Pancreas (tissue), 10 donors: ENCODE measurements at regions not wholly inside any gene's neighbourhood (a gene's known extent, or its start where the extent isn't known, plus 50 kb on each side); places are given as distances from the start of the nearest gene placed in this dataset.

Experiments used
- ATAC-seq, 4 donors: fragments of 200-7000 bp; cut with Tn5 transposase; one replicate each; pipeline versions ENCODE4 v1.8.0 to v1.9.1; 2020; ENCODE audit warnings: mild to moderate bottlenecking in 4 of 4, moderate library complexity in 4 of 4
- DNase-seq, 6 donors: peaks; one replicate each; pipeline ENCODE4 v3.0.0-alpha.2; 2020
- FAIRE-seq: peaks from 2 replicates; lab custom pipeline; 2012; peaks lifted over from hg19 to GRCh38; lab: Jason Lieb, UNC
- H3K27ac ChIP-seq, 4 donors: fragments of 200-600 bp; sonication (generic); 1 replicate in 3 of 4; 2 replicates in 1 of 4; pipeline versions ENCODE4 v1.5.0 to v1.8.0; 2020
- H3K27me3 ChIP-seq, 4 donors: fragments of 200-600 bp; one replicate each; pipeline ENCODE4 v1.8.0; 2021
- H3K36me3 ChIP-seq, 3 donors: fragments of 200-600 bp; sonication (generic) in 1 of 3; one replicate each; pipeline versions ENCODE4 v1.5.0 to v1.8.0; 2020 to 2021
- H3K4me1 ChIP-seq, 3 donors: fragments of 200-600 bp; one replicate each; pipeline ENCODE4 v1.8.0; 2021
- H3K4me3 ChIP-seq, 4 donors: fragments of 200-600 bp; sonication (generic) in 2 of 4; one replicate each; pipeline versions ENCODE4 v1.5.0 to v1.8.0; 2020 to 2021
- H3K9me3 ChIP-seq, 4 donors: fragments of 200-600 bp; one replicate each; pipeline ENCODE4 v1.8.0; 2021
- CTCF ChIP-seq, 4 donors: fragments of 200-600 bp; sonication (generic) in 3 of 4; IDR thresholded peaks; one replicate each; pipeline versions ENCODE4 v1.5.0 to v1.8.0; 2021; ENCODE audit warnings: antibody characterized with exemption in 4 of 4
- WGBS, 2 donors: extraction: QIAGEN DNeasy Blood & Tissue Kit; methylation state at CpG; one replicate each; pipeline ENCODE4 v1.1.7; 2013; 5-methylcytosine and 5-hydroxymethylcytosine counted together
- intact Hi-C, 3 donors: fragments of 100-400 bp; cut with DNase I; formaldehyde crosslinking; loops; one replicate each; pipeline versions ENCODE4 v1.11.1 to v1.14.2; 2022
- donor health status: healthy with polysubstance abuse.
- donor health status: DM: no; HTN: no; CAD: no; lungs with moderate emphysema.
- donor health status: DM: no; HTN: no; CAD: no.
- donor health status: control.
- donor health status: control.
- donor health status: Bipolar disorder and iron deficiency.
- donor health status: DM: yes; HTN: yes; CAD: no.
- donor health status: DM: no; HTN: no; CAD: no.
- donor health status: DM: no; HTN: no; CAD: no.
- donor health status: DM: yes; HTN: yes; CAD: no.

- H3K27ac ChIP-seq: no peak overlapping the region
- no peaks in the 10 kb centered on the region for H3K4me1 ChIP-seq
- TF ChIP-seq CTCF (IDR thresholded peaks at IDR 0.05): no peak
- no peaks in the 10 kb centered on the region for H3K9me3 ChIP-seq
- H3K36me3 ChIP-seq: no peaks in the 10 kb centered on the region
- WGBS, 2 donors: 76 to 86% methylated on average over 5 of the region's 5 CpGs
- no peak overlapping the region for H3K4me3 ChIP-seq
- DNase-seq (no peak), ATAC-seq (no peak), FAIRE-seq (no peak)
- intact Hi-C loops: no loop called here
- no peaks in the 10 kb centered on the region for H3K27me3 ChIP-seq
Observed at GRCh38 chr14:38425324-38425976, 169.6 kb upstream of the CLEC14A start.

- no peaks in the 10 kb centered on the region for H3K36me3 ChIP-seq
- H3K27me3 ChIP-seq: no peaks in the 10 kb centered on the region
- H3K4me1 ChIP-seq: no peaks in the 10 kb centered on the region
- intact Hi-C loops: no loop called here
- DNase-seq: no peak
- H3K27ac ChIP-seq: no peak overlapping the region
- FAIRE-seq: no peak
- TF ChIP-seq CTCF (IDR thresholded peaks at IDR 0.05): no peak
- H3K9me3 ChIP-seq: no peaks in the 10 kb centered on the region
- H3K4me3 ChIP-seq: no peak overlapping the region
- ATAC-seq: no peak
Observed at GRCh38 chr14:38420048-38420447, 164.2 kb upstream of the CLEC14A start.

- 19 to 21% methylated on average over 5 of the region's 5 CpGs for WGBS, 2 donors
- Histone ChIP-seq H3K27me3 (no peaks in the 10 kb centered on the region), H3K4me3 (no peak overlapping the region), H3K36me3 (no peaks in the 10 kb centered on the region), H3K4me1 (no peaks in the 10 kb centered on the region), H3K27ac (no peak overlapping the region), H3K9me3 (no peaks in the 10 kb centered on the region)
- intact Hi-C loops: no loop called here
- FAIRE-seq: no peak
- TF ChIP-seq CTCF (IDR thresholded peaks at IDR 0.05): no peak
- DNase-seq: no peak
- ATAC-seq: peak in 1 of 4 donors; percentile 32
Observed at GRCh38 chr14:38419579-38419978, 163.7 kb upstream of the CLEC14A start.

- Histone ChIP-seq H3K9me3 (no peaks in the 10 kb centered on the region), H3K36me3 (no peaks in the 10 kb centered on the region), H3K27ac (no peak overlapping the region), H3K27me3 (no peaks in the 10 kb centered on the region), H3K4me1 (no peaks in the 10 kb centered on the region), H3K4me3 (no peak overlapping the region)
- FAIRE-seq: no peak
- WGBS, 2 donors: 82 to 92% methylated on average over 8 of the region's 8 CpGs
- no peak for DNase-seq
- no peak for TF ChIP-seq CTCF (IDR thresholded peaks at IDR 0.05)
- intact Hi-C loops: no loop called here
- no peak for ATAC-seq
Observed at GRCh38 chr14:38412654-38413053, 156.8 kb upstream of the CLEC14A start.

GRCh38 chr14:38410442-38410841, 154.5 kb upstream of the CLEC14A start:
- Histone ChIP-seq H3K27me3 (no peaks in the 10 kb centered on the region), H3K9me3 (no peaks in the 10 kb centered on the region), H3K27ac (no peak overlapping the region), H3K4me1 (no peaks in the 10 kb centered on the region), H3K4me3 (no peak overlapping the region), H3K36me3 (no peaks in the 10 kb centered on the region)
- TF ChIP-seq CTCF (IDR thresholded peaks at IDR 0.05): no peak
- 75 to 92% methylated on average over 1 of the region's 1 CpG for WGBS, 2 donors
- ATAC-seq (no peak), FAIRE-seq (no peak), DNase-seq (no peak)
- intact Hi-C loops: no loop called here
